NB4 (cell line): ENCODE measurements at regions not wholly inside any gene's neighbourhood (a gene's known extent, or its start where the extent isn't known, plus 50 kb on each side); places are given as distances from the start of the nearest gene placed in this dataset.

ENCODE experiments used
- DNase-seq: peaks from one replicate; pipeline ENCODE4 v3.0.0; 2010; ENCODE audit warnings: low read depth
- H3K4me3 ChIP-seq: one replicate; pipeline ENCODE4 v1.5.1; 2011; ENCODE audit warnings: mild to moderate bottlenecking, low read depth, low read length, moderate library complexity
- MYC ChIP-seq: IDR thresholded peaks from 2 replicates; pipeline ENCODE4 v1.6.1; 2011; ENCODE audit warnings: low read depth, low read length
- POLR2A ChIP-seq: IDR thresholded peaks from 2 replicates; pipeline ENCODE4 v1.6.1; 2011; ENCODE audit warnings: mild to moderate bottlenecking; ENCODE audit not compliant: insufficient read length; ENCODE audit errors: extremely low read depth
- TF ChIP-seq, protein P1 (sequence below): IDR thresholded peaks from one replicate; pipeline ENCODE4 v1.5.1; 2012; ENCODE audit warnings: low read depth, low read length
- TF ChIP-seq, protein P2 (sequence below): IDR thresholded peaks from 2 replicates; pipeline ENCODE4 v1.6.1; 2011; ENCODE audit warnings: low read depth, low read length

DNA sequence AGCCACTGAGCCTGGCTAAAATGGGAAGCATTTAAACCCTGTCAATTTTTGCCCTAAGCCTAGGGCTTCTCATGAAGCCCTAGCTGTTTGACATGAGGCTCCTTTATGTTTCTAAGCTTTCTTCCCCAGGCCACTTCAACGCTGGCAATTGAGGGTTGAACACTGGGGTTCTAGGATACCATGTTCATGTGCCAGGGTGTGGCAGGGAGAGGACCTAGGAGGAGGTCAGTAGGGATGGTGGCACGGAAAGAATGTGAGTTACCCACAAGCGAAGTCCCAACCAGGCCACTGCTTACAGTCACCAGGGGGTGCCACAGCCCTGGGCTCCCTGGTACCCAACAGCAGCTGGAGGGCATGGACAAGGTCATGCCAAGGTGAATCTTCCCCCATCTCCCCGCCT lies 90.8 kb upstream of the AJAP1 start:
- TF ChIP-seq, protein P1, sequence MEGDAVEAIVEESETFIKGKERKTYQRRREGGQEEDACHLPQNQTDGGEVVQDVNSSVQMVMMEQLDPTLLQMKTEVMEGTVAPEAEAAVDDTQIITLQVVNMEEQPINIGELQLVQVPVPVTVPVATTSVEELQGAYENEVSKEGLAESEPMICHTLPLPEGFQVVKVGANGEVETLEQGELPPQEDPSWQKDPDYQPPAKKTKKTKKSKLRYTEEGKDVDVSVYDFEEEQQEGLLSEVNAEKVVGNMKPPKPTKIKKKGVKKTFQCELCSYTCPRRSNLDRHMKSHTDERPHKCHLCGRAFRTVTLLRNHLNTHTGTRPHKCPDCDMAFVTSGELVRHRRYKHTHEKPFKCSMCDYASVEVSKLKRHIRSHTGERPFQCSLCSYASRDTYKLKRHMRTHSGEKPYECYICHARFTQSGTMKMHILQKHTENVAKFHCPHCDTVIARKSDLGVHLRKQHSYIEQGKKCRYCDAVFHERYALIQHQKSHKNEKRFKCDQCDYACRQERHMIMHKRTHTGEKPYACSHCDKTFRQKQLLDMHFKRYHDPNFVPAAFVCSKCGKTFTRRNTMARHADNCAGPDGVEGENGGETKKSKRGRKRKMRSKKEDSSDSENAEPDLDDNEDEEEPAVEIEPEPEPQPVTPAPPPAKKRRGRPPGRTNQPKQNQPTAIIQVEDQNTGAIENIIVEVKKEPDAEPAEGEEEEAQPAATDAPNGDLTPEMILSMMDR, result no peak
- TF ChIP-seq, protein P2, sequence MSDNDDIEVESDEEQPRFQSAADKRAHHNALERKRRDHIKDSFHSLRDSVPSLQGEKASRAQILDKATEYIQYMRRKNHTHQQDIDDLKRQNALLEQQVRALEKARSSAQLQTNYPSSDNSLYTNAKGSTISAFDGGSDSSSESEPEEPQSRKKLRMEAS, result no peak
- TF ChIP-seq MYC (no peak), POLR2A (no peak)
- DNase-seq, result no peak
- H3K4me3 ChIP-seq, result no peak overlapping the region

DNA sequence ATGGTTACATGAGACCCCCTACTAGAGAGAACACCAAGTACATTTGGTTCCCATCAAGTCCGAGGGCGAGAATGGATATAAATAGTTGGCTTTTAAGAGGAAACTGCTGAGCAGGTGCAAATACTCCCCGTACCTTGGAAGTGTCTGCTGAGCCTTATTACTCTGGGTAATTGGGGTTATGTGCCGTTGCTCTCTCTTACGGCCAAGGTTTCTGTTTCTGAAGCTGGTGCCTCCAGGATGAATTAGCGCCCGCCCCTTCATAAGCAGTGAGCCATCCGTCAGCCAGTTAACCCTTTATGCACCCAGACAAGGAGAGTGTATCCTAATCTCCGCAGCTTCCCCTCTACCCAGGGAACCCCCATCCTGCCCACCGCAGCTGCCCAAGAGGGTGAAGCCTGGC lies 90.4 kb upstream of the AJAP1 start:
- TF ChIP-seq, protein P2, result no peak
- TF ChIP-seq, protein P1, result no peak
- TF ChIP-seq MYC (no peak), POLR2A (no peak)
- no peak overlapping the region for H3K4me3 ChIP-seq
- DNase-seq, result no peak

DNA sequence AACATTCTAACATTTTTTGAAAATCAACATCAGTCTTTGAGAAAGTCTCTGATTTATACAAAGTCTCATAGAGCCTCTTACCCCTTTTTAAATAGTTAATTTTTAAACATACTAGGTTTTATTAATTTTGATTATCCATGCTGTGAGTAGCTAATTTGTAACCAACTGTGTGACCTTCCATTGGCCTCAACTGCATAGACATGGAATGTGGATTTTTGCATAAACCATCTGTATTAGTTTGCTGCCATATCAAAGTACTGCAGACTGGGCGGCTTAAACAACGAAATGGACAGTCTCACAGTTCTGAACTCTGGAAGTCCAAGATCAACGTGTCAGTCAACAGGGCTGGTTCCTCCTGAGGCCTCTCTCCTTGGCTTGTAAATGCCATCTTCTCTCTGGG lies 89.2 kb upstream of the AJAP1 start:
- DNase-seq, result no peak
- no peak overlapping the region for H3K4me3 ChIP-seq
- TF ChIP-seq POLR2A, result no peak
- no peak for TF ChIP-seq MYC

- no peak for DNase-seq
- TF ChIP-seq POLR2A, result no peak
- no peak for TF ChIP-seq MYC
- TF ChIP-seq, protein P2, result no peak
- TF ChIP-seq, protein P1, result no peak
- no peak overlapping the region for H3K4me3 ChIP-seq
Observed at GRCh38 chr1:4565801-4566449, 88.5 kb upstream of the AJAP1 start.

DNA sequence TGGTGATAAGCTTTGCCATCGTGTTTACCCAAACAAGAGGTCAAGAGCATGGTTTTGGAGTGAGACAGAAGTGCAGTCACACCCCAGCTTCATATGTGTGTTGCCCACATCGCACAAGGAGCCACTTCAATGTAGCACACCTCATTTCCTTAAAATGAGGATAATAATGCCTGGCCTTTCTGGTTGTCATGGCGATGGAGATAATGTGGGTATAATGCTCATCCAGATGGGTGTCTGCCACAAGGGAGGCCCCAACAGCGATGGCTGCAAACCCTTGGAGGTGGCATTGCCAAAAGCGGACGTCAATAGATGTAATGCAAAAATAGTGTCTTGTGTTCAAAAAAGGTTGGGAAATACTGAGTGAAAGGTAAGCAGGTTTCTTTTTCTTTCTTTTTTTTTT lies 83.1 kb upstream of the AJAP1 start:
- no peak for TF ChIP-seq MYC
- TF ChIP-seq, protein P1, result no peak
- H3K4me3 ChIP-seq, result no peak overlapping the region
- no peak for DNase-seq

DNA sequence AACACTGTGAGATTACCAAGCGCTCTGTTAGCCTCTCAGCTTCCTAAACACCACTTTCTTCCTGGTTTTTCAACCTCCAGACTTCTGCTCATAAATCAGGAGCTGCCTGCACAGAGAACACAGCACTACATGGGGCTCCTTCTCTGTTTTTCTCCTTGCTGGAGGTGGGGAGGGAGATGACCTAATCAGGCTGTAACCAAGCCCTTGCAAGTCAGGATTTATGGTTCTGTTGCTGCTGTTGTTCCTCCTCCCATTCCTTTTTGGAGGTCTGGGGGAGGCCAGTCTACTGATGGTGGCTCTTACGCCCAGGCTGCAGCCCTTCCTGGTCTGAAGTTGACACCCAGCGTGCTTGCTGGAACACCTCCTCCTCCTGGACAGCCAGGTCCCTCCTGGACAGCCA lies 80.9 kb upstream of the AJAP1 start:
- H3K4me3 ChIP-seq, result no peak overlapping the region
- DNase-seq, result no peak
- TF ChIP-seq, protein P1, result no peak
- no peak for TF ChIP-seq MYC
- TF ChIP-seq, protein P2, result no peak
- no peak for TF ChIP-seq POLR2A

GRCh38 chr1:4581807-4582206 lies 72.6 kb upstream of the AJAP1 start:
- TF ChIP-seq POLR2A (no peak), MYC (no peak)
- TF ChIP-seq, protein P1, result no peak
- TF ChIP-seq, protein P2, result no peak
- H3K4me3 ChIP-seq, result no peak overlapping the region
- DNase-seq, result no peak
